ENCODE measurements at regions not wholly inside any gene's neighbourhood (a gene's known extent, or its start where the extent isn't known, plus 50 kb on each side); places are given as distances from the start of the nearest gene placed in this dataset.
A peak's percentile ranks its signal among the peaks of the same experiment; 100 is the strongest.

GRCh38 chrX:149992918-149993317 is 54.6 kb upstream of the EOLA2 start:
- DNase-seq, result no peak

GRCh38 chrX:149993989-149994388 is 55.7 kb upstream of the EOLA2 start:
- no peak for DNase-seq

DNA sequence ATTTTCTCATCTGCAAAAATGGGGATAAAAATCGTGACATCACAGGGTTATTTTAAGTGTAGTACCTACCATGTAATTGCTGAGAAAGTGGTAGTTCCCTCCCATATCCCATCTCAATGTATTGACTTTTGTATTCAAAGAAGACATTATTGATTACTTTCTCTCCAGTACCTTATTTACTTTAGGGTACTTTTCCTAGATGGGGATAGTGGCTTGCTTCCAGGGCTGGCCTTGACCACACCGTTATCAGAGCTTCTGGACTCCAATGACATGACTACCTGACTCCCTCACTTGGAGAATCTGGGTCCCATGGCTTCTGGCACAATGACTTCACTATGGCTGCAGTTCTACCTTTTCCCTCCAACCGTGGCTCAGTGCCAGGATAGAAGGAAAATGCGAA is 58.2 kb upstream of the EOLA2 start:
- DNase-seq, result no peak

GRCh38 chrX:150005027-150005426 is 66.7 kb upstream of the EOLA2 start:
- no peak for DNase-seq

DNA sequence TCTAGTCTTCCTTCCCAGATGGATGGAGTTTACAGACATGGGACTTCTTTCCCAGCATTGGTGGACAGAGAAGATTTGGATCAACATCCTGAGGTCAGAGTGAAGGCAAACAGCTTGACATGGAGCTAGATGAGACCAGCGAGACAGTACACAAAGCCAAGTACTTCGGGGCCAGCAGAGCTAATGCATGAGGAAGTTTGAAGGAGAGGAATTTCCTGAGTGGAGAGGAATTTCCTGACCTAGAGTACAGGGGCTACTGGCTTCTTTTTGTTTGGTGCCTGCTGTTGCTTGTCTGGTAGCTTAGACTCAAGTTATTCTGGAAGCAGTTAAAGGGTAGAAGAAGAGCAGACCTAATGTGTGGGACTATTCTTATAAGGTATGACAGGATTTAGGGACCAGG is 69.1 kb upstream of the EOLA2 start:
- no peak for DNase-seq

DNA sequence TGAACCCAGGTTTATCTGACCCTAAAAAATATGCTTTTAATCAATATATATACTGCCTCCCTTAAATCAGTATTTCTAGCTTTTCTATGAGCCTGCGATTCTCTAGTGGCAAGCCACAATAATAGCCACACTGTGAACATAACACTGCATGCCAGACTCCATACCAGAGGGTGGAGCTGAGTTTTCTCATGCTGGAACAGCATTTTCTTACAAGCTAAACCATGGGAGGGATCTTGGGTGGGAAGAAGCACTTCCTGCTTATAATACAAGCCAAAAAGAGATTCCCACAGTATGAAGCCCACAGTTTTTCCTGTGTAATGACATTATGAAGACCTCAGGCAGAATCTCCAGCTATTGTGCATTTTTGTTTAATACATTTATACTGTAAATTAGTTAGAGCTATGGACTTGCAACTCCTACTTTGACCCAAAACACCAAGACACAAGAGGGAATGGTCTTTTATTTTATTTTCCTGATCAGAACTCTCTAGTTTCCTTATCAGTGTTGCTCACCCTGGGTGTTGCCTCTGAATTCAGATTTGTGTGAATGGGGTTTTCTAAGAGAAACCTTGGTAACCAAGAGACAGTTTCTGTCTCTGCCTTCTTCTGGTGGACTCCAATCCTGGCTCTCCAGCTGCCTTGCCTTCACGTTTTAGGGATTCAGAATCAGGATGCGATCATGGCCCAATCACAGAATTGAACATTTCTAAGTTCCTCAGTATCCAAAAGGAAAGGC is 74.5 kb upstream of the EOLA2 start:
- DNase-seq, result no peak

GRCh38 chrX:150014525-150014924 is 76.2 kb upstream of the EOLA2 start:
- no peak for DNase-seq

GRCh38 chrX:150017868-150018267 is 79.6 kb upstream of the EOLA2 start:
- DNase-seq, result no peak

- no peak for DNase-seq
Measured at GRCh38 chrX:150018931-150019361, 80.7 kb upstream of the EOLA2 start.

GRCh38 chrX:150028692-150029091 is 90.4 kb upstream of the EOLA2 start:
- peak in 1 of 5 donors; percentile 19 for DNase-seq

- no peak for DNase-seq
Measured at GRCh38 chrX:150032742-150033141, 94.5 kb upstream of the EOLA2 start.

DNA sequence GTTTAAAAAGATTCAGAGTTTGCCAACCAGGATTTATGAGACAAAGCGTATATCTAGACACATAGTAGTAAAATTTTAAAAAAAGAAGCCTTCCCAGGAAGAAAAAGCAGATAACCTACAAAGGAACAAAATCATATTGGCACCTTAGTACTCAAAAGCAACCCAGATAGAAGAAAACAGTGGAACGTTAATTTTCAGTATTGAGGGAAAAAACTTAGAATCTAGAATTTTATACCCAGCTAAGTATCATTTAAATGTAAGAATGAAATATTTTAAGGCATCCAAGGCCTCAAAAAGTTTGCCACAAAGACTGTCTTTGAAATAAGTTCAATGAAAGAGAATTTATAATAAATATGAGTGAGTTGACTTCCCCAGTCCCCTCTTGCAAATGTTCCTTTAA is 96.5 kb upstream of the EOLA2 start:
- DNase-seq, result no peak

DNA sequence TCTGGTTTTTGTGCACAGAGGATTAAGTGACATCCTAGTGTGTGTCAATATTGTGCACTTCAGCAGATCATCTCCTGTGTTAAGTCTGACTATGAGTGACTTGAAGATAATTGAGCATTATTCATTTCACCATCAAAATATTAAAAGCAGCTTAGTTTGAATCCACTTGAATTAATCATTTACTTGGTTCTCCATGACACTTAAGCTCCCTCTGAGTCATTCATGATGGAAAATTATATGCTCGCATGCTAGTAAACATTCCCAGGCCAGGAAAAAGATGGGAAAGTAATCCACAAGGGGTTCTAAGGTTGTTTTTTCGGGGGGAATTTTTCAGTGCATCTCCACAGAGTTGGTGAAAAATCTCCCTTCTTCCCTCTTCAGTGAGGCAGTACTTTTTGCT is 97.2 kb upstream of the EOLA2 start:
- DNase-seq, result no peak

GRCh38 chrX:150036181-150036580 is 97.9 kb upstream of the EOLA2 start:
- DNase-seq, result no peak

- no peak for DNase-seq
Measured at GRCh38 chrX:150036641-150037040, 98.3 kb upstream of the EOLA2 start.

- DNase-seq, result no peak
Measured at GRCh38 chrX:150037041-150037440, 98.8 kb upstream of the EOLA2 start.

DNA sequence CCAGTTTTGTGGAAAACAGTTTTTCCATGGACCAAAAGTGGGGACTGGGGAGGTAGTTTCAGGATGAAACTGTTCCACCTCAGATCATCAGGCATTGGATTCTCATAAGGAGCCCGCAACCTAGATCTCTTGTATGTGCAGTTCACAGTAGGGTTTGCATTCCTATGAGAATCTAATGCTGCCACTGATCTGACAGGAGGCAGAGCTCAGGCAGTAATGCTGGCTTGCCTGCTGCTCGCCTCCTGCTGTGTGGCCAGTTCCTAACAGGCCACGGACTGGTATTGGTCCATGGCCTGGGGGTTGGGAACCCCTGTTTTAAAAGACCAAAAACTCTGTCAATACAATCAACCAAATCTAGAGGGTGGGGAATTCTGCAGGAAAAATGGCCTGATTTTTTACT is 100.0 kb upstream of the EOLA2 start:
- DNase-seq, result no peak

- no peak for DNase-seq
Measured at GRCh38 chrX:150038986-150039599, 100.8 kb upstream of the EOLA2 start.

DNA sequence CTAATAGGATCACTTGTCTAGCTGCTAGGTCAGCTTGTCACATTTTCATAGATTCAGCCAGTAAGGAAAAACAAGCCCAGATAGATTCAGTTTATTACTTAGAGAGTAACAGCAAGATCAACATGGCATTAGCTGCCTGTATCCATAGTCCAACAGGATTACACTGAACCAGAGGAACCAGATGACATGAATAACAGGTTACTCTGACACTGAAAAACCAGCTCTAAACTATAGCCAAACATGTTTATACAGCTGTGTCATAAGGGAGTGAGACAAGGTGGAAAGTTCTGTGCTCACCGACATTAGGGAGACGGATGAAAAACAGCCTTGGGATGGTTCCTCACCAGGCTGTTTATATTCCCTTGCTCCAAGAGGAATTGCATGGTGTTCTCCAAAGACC is 102.9 kb upstream of the EOLA2 start:
- DNase-seq, result no peak

DNA sequence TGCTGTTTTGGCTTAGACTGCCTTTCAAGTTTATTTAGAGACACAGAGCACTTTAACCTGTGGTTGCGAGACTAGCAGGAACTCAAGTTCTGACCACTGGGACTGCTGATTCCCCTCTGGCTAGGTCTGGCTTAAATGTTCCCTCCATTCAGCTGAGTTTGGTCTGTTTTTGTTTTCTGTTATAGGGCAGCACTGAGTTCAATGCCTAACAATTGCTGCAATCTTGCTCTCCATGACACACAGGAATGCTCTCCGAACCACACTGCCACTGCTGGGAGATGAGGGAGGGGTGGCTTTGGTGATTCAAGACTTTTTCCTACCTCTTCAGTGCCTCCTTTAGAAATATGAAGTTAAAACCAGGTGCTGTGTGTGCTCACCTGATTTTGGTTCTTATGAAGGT is 106.3 kb upstream of the EOLA2 start:
- DNase-seq, result no peak

- no peak for DNase-seq
Measured at GRCh38 chrX:150047818-150048217, 109.5 kb upstream of the EOLA2 start.

- DNase-seq, result no peak
Measured at GRCh38 chrX:150049647-150050046, 111.4 kb upstream of the EOLA2 start.

DNA sequence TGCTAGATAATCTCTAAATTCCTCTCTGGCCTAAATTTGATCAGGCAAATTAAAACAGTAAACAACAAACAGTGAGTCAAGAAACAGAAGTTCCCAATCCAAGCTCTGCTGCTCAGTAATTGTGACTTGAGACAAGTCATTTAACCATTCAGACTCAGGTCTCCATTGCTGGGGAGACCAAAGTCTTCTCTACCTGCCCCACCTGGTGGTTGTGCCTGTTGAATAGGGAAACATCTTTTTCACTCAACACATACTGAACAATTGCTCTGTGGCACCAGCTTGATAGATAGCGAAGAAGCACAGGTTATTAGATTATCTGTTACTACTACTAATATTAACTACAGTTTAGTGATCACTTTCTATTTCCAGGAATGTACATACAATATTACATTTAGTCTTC is 112.1 kb upstream of the EOLA2 start:
- no peak for DNase-seq

GRCh38 chrX:150051096-150051495 is 112.8 kb upstream of the EOLA2 start:
- DNase-seq, result no peak

DNA sequence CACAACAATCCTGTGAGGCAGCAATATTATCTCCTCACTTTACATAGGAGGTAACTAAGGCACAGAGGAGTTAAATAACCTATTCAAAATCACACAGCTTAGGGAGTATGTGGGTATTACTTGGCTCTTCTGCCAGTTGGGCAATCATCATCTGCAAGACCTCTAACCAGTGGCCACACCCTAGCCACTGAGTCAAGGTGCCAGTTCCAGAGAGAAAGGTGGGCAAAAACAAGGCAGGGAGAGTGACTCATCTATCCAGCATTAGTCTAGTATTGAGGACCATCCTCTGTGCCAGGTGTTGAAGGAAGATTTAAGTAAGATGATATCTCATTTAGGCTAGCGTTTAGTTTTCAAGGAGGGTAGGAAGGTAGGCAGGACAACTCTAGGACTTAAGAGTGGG is 113.9 kb upstream of the EOLA2 start:
- no peak for DNase-seq
